ENCODE measurements at regions not wholly inside any gene's neighbourhood (a gene's known extent, or its start where the extent isn't known, plus 50 kb on each side); places are given as distances from the start of the nearest gene placed in this dataset.

- TF ChIP-seq, protein P1, sequence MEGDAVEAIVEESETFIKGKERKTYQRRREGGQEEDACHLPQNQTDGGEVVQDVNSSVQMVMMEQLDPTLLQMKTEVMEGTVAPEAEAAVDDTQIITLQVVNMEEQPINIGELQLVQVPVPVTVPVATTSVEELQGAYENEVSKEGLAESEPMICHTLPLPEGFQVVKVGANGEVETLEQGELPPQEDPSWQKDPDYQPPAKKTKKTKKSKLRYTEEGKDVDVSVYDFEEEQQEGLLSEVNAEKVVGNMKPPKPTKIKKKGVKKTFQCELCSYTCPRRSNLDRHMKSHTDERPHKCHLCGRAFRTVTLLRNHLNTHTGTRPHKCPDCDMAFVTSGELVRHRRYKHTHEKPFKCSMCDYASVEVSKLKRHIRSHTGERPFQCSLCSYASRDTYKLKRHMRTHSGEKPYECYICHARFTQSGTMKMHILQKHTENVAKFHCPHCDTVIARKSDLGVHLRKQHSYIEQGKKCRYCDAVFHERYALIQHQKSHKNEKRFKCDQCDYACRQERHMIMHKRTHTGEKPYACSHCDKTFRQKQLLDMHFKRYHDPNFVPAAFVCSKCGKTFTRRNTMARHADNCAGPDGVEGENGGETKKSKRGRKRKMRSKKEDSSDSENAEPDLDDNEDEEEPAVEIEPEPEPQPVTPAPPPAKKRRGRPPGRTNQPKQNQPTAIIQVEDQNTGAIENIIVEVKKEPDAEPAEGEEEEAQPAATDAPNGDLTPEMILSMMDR (IDR thresholded peaks at IDR 0.05; ENCODE audit: low read depth, low read length, poor library complexity, severe bottlenecking), result no peak
- TF ChIP-seq EZH2phosphoT487 (IDR thresholded peaks at IDR 0.05; ENCODE audit: borderline replicate concordance, low read length), result no peak
Measured at GRCh38 chr2:66686755-66687154, 251.8 kb downstream of the MEIS1 start.
